HG02763 (cell line): ENCODE measurements at regions not wholly inside any gene's neighbourhood (a gene's known extent, or its start where the extent isn't known, plus 50 kb on each side); places are given as distances from the start of the nearest gene placed in this dataset.
"Not testable (repeated sequence)": the region's sequence is repeated elsewhere in the genome, so short reads cannot be mapped to it uniquely, and the experiment has no call there.

Source experiments
- ATAC-seq: cut with Tn5 transposase; IDR thresholded peaks from one replicate; pipeline ENCODE4 v1.9.1; 2021; ENCODE audit warnings: mild to moderate bottlenecking, moderate library complexity; ENCODE audit not compliant: unreplicated experiment

- ATAC-seq = not testable (repeated sequence)
Observed at GRCh38 chr1:78203410-78203982, 157.7 kb downstream of the GIPC2 start.

- ATAC-seq = no peak
Observed at GRCh38 chr1:78210175-78210574, 164.4 kb downstream of the GIPC2 start.

- ATAC-seq = no peak
Observed at GRCh38 chr1:78211483-78212092, 165.8 kb downstream of the GIPC2 start.

DNA sequence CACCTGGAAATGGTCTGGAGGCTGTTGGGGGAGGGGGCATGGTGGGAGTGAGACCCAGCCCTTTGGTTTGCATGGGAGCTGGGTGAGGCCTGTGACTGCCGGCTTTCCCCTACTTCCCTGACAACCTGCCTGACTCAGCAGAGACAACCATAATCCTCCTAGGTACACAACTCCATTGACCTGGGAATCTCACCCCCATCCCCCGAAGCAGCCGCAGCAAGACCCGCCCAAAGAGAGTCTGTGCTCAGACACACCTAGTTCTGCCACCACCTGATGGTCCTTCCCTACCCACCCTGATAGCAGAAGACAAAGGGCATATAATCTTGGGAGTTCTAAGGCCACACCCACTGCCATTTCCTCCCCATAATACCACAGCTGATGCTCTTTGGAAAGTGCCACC lies 168.6 kb downstream of the GIPC2 start:
- no peak for ATAC-seq

GRCh38 chr1:78222225-78222959 lies 176.6 kb downstream of the GIPC2 start:
- ATAC-seq = no peak

- ATAC-seq = no peak
Observed at GRCh38 chr1:78222960-78223358, 177.2 kb downstream of the GIPC2 start.

GRCh38 chr1:78223417-78224215 lies 177.8 kb downstream of the GIPC2 start:
- no peak for ATAC-seq

- no peak for ATAC-seq
Observed at GRCh38 chr1:78224246-78224785, 178.6 kb downstream of the GIPC2 start.

- ATAC-seq = no peak
Observed at GRCh38 chr1:78224861-78225552, 179.2 kb downstream of the GIPC2 start.

GRCh38 chr1:78226784-78227183 lies 181.0 kb downstream of the GIPC2 start:
- no peak for ATAC-seq

GRCh38 chr1:78227705-78228635 lies 182.2 kb downstream of the GIPC2 start:
- ATAC-seq = no peak

- no peak for ATAC-seq
Observed at GRCh38 chr1:78229344-78229743, 183.6 kb downstream of the GIPC2 start.

- no peak for ATAC-seq
Observed at GRCh38 chr1:78231477-78231876, 185.7 kb downstream of the GIPC2 start.

DNA sequence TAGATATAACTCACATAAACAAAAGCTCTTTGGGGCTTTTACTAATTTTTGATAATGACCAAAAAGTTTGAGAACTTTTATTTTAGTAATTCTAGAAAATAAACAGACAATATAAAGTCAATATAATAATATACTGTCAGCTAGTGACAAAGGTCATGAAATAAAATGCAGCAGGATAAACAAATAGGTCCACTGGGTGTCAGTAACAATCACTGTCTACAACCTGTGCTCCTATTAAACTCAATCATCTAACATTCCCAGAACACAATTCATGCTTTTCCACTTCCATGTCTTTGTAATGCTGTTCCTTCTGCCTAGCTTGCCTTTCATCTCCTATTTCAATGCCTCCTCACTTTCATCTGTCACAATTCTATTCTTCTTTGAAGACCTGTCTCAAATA lies 186.1 kb downstream of the GIPC2 start:
- ATAC-seq = no peak

GRCh38 chr1:78232630-78233029 lies 186.9 kb downstream of the GIPC2 start:
- ATAC-seq = no peak

DNA sequence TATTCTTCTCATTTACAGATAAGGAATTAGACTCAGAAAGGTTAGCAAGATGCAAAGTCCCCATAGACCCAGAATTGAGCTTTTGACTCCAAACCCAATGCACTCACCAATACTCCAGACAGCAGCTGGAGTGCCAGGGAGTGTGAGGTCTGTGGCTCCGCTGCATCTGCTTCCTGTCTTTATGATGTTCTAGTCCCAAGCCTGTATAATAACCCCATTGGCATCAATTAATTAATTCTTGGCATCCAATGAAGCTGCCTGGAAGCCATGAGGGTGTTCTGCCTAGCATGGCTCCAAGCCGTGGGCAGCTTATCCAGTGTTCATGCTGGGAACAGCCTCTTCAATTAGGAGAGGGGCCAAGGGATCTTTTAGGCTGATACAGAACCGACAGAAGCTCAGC lies 188.7 kb downstream of the GIPC2 start:
- no peak for ATAC-seq

- ATAC-seq = no peak
Observed at GRCh38 chr1:78236716-78237115, 190.9 kb downstream of the GIPC2 start.

GRCh38 chr1:78237364-78237916 lies 191.7 kb downstream of the GIPC2 start:
- no peak for ATAC-seq

DNA sequence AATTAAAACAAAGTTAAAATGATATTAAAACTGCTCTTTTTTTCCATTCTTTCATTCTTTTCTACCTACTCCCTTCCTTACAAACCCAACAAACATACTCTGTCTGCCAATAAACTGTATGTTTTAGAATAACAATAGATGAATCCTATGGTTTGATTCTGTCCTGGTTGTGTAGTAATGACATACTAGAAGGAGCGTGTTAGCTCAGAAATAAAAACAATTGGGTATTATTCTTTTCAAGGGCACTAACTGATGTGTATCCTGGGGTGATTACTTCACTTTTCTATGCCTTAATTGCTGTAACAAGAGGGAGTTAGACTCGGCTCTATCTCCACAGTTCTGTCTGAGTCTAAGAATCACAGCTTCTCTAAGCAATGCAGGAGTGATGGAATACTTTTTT lies 194.4 kb downstream of the GIPC2 start:
- no peak for ATAC-seq
